ENCODE measurements at regions not wholly inside any gene's neighbourhood (a gene's known extent, or its start where the extent isn't known, plus 50 kb on each side); places are given as distances from the start of the nearest gene placed in this dataset.

GRCh38 chr18:39167990-39168389 is 1602.4 kb upstream of the CELF4 start:
- Mint-ChIP-seq H3K4me1 (no peaks in the 10 kb centered on the region), H3K36me3 (no peaks in the 10 kb centered on the region), H3K27ac (no peak overlapping the region), H3K27me3 (ENCODE audit: low read depth in 2 of 2) (no peaks in the 10 kb centered on the region), H3K9me3 (peaks cover 8 to 12% of the 10 kb centered on the region in 2 donors), H3K4me3 (no peak overlapping the region)
- intact Hi-C loops (cut with micrococcal nuclease): no loop called here
- 84% methylated on average over 2 of the region's 2 CpGs for WGBS (ENCODE audit: insufficient coverage)
- Histone ChIP-seq H3K4me3 (ENCODE audit: low read length) (no peak overlapping the region), H3K27ac (ENCODE audit: low read length) (no peak overlapping the region), H3K9me3 (ENCODE audit: control insufficient read depth, insufficient read depth, low read length) (peaks cover 3% of the 10 kb centered on the region), H3K4me1 (ENCODE audit: control insufficient read depth, insufficient read depth, low read length) (no peaks in the 10 kb centered on the region), H3K36me3 (ENCODE audit: control insufficient read depth, insufficient read depth, low read length) (no peaks in the 10 kb centered on the region), H3K27me3 (ENCODE audit: control insufficient read depth, insufficient read depth, low read length) (no peaks in the 10 kb centered on the region)
- ATAC-seq (no peak), DNase-seq (no peak)
- no peak for TF ChIP-seq CTCF (IDR thresholded peaks at IDR 0.05)

- no peak for TF ChIP-seq CTCF (IDR thresholded peaks at IDR 0.05)
- H3K4me1 Mint-ChIP-seq: no peaks in the 10 kb centered on the region
- H3K36me3 Mint-ChIP-seq: no peaks in the 10 kb centered on the region
- Histone ChIP-seq H3K27ac (ENCODE audit: low read length) (no peak overlapping the region), H3K4me3 (ENCODE audit: low read length) (no peak overlapping the region), H3K27me3 (ENCODE audit: control insufficient read depth, insufficient read depth, low read length) (no peaks in the 10 kb centered on the region), H3K9me3 (ENCODE audit: control insufficient read depth, insufficient read depth, low read length) (peaks cover 10% of the 10 kb centered on the region), H3K36me3 (ENCODE audit: control insufficient read depth, insufficient read depth, low read length) (no peaks in the 10 kb centered on the region), H3K4me1 (ENCODE audit: control insufficient read depth, insufficient read depth, low read length) (no peaks in the 10 kb centered on the region)
- H3K27me3 Mint-ChIP-seq (ENCODE audit: low read depth in 2 of 2): no peaks in the 10 kb centered on the region
- intact Hi-C loops (cut with micrococcal nuclease): no loop called here
- peaks cover 8 to 16% of the 10 kb centered on the region in 2 donors for H3K9me3 Mint-ChIP-seq
- H3K27ac Mint-ChIP-seq: no peak overlapping the region
- ATAC-seq (no peak), DNase-seq (no peak)
- no peak overlapping the region for H3K4me3 Mint-ChIP-seq
Observed at GRCh38 chr18:39166776-39167175, 1601.2 kb upstream of the CELF4 start.

GRCh38 chr18:39162013-39162827 is 1596.6 kb upstream of the CELF4 start:
- WGBS (ENCODE audit: insufficient coverage): 90% methylated on average over 6 of the region's 11 CpGs
- TF ChIP-seq CTCF (IDR thresholded peaks at IDR 0.05): no peak
- no peak for DNase-seq
- no peak overlapping the region for H3K27ac ChIP-seq (ENCODE audit: low read length)
- H3K27me3 ChIP-seq (ENCODE audit: control insufficient read depth, insufficient read depth, low read length): no peaks in the 10 kb centered on the region
- H3K4me1 ChIP-seq (ENCODE audit: control insufficient read depth, insufficient read depth, low read length): no peaks in the 10 kb centered on the region
- no peak overlapping the region for H3K4me3 ChIP-seq (ENCODE audit: low read length)
- H3K9me3 Mint-ChIP-seq: peaks cover 8 to 22% of the 10 kb centered on the region in 2 donors
- peaks cover 11% of the 10 kb centered on the region for H3K9me3 ChIP-seq (ENCODE audit: control insufficient read depth, insufficient read depth, low read length)
- intact Hi-C loops (cut with micrococcal nuclease): no loop called here
- no peaks in the 10 kb centered on the region for H3K4me1 Mint-ChIP-seq
- H3K4me3 Mint-ChIP-seq: no peak overlapping the region
- H3K36me3 ChIP-seq (ENCODE audit: control insufficient read depth, insufficient read depth, low read length): no peaks in the 10 kb centered on the region
- no peak overlapping the region for H3K27ac Mint-ChIP-seq
- no peaks in the 10 kb centered on the region for H3K27me3 Mint-ChIP-seq (ENCODE audit: low read depth in 2 of 2)
- H3K36me3 Mint-ChIP-seq: no peaks in the 10 kb centered on the region
- no peak for ATAC-seq
